Right atrium auricular region (tissue), 2 donors: ENCODE measurements at regions not wholly inside any gene's neighbourhood (a gene's known extent, or its start where the extent isn't known, plus 50 kb on each side); places are given as distances from the start of the nearest gene placed in this dataset.

Source experiments
- DNase-seq: peaks from one replicate; pipeline ENCODE4 v3.0.0-alpha.2; 2019; ENCODE audit warnings: low spot score
- H3K27ac ChIP-seq, 2 donors: fragments of 200-600 bp; sonication (generic); 1 replicate in 1 of 2; 2 replicates in 1 of 2; pipeline ENCODE4 v1.5.1; 2016 to 2019
- H3K27me3 ChIP-seq, 2 donors: fragments of 200-600 bp; sonication (generic); one replicate each; pipeline versions ENCODE4 v1.5.1 to v1.6.0; 2017 to 2019
- H3K36me3 ChIP-seq: fragments of 200-600 bp; sonication (generic); one replicate; pipeline ENCODE4 v1.5.1; 2016
- H3K4me1 ChIP-seq, 2 donors: fragments of 200-600 bp; sonication (generic); one replicate each; pipeline versions ENCODE4 v1.5.1 to v1.6.0; 2017 to 2019
- H3K4me3 ChIP-seq, 2 donors: fragments of 200-600 bp; sonication (generic); 1 replicate in 1 of 2; 2 replicates in 1 of 2; pipeline ENCODE4 v1.5.1; 2017 to 2019; ENCODE audit warnings: mild to moderate bottlenecking in 1 of 2, moderate library complexity in 1 of 2
- H3K9me3 ChIP-seq, 2 donors: fragments of 200-600 bp; sonication (generic); one replicate each; pipeline ENCODE4 v1.5.1; 2019
- TF ChIP-seq, protein P1 (sequence below), 2 donors: fragments of 200-600 bp; sonication (generic); IDR thresholded peaks; one replicate each; pipeline ENCODE4 v1.5.1; 2019; ENCODE audit warnings: antibody characterized with exemption in 2 of 2

DNA sequence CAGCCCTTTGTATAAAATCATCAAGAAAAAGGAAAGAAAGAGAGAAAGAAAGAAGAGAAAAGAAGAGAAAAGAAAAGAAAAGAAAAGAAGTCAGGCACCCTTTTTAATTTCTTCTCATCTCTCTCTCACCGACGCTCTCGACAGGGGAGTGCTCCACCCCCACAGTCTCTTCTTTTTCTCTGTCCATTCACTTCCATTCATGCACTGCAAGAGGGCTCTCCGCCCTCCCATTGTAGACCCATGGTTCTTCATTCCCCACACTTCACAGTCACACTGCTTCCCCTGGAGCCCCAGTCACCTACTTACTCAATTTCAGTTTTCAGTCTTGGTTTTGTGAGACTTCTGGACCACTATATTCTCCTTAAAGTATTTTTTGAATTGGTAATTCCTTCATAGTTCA lies 254.7 kb downstream of the SOX2 start:
- DNase-seq, result no peak
- Histone ChIP-seq H3K9me3 (no peaks in the 10 kb centered on the region), H3K27me3 (no peaks in the 10 kb centered on the region), H3K4me1 (no peaks in the 10 kb centered on the region), H3K27ac (no peak overlapping the region), H3K4me3 (no peak overlapping the region), H3K36me3 (no peaks in the 10 kb centered on the region)
- TF ChIP-seq, protein P1, sequence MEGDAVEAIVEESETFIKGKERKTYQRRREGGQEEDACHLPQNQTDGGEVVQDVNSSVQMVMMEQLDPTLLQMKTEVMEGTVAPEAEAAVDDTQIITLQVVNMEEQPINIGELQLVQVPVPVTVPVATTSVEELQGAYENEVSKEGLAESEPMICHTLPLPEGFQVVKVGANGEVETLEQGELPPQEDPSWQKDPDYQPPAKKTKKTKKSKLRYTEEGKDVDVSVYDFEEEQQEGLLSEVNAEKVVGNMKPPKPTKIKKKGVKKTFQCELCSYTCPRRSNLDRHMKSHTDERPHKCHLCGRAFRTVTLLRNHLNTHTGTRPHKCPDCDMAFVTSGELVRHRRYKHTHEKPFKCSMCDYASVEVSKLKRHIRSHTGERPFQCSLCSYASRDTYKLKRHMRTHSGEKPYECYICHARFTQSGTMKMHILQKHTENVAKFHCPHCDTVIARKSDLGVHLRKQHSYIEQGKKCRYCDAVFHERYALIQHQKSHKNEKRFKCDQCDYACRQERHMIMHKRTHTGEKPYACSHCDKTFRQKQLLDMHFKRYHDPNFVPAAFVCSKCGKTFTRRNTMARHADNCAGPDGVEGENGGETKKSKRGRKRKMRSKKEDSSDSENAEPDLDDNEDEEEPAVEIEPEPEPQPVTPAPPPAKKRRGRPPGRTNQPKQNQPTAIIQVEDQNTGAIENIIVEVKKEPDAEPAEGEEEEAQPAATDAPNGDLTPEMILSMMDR (IDR thresholded peaks at IDR 0.05), result no peak

- H3K27ac ChIP-seq, result no peak overlapping the region
- no peaks in the 10 kb centered on the region for H3K4me1 ChIP-seq
- no peaks in the 10 kb centered on the region for H3K36me3 ChIP-seq
These were observed 258.2 kb downstream of the SOX2 start for GRCh38 chr3:181969925-181970324.

DNA sequence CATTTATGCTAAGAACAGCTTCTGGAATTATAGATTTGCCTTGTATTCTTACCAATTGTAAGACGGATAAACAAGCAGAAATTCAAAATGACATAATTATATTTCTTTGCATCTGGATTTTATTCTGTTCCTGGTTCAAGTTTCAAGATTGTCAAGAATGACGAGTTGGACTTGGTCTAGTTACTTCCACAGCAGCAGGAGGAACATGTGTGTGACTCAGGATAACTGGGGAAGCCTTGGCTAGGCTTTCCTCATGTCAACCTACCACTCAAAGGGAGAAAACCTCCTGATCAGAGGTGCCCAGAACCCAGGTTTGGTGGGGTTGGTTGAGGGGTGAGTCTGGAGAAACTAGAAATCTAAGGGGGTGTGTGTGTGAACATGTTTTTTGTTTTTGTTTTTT lies 259.7 kb downstream of the SOX2 start:
- no peak overlapping the region for H3K27ac ChIP-seq
- no peaks in the 10 kb centered on the region for H3K9me3 ChIP-seq
- TF ChIP-seq, protein P1 (IDR thresholded peaks at IDR 0.05), result no peak
- H3K4me3 ChIP-seq, result no peak overlapping the region
- no peaks in the 10 kb centered on the region for H3K27me3 ChIP-seq
- H3K4me1 ChIP-seq, result no peaks in the 10 kb centered on the region
- no peaks in the 10 kb centered on the region for H3K36me3 ChIP-seq
- no peak for DNase-seq

More at GRCh38 chr3:181969925-181970324, 258.2 kb downstream of the SOX2 start:
- no peak for DNase-seq
- TF ChIP-seq, protein P1 (IDR thresholded peaks at IDR 0.05), result no peak
- no peaks in the 10 kb centered on the region for H3K9me3 ChIP-seq
- no peaks in the 10 kb centered on the region for H3K27me3 ChIP-seq
- no peak overlapping the region for H3K4me3 ChIP-seq

DNA sequence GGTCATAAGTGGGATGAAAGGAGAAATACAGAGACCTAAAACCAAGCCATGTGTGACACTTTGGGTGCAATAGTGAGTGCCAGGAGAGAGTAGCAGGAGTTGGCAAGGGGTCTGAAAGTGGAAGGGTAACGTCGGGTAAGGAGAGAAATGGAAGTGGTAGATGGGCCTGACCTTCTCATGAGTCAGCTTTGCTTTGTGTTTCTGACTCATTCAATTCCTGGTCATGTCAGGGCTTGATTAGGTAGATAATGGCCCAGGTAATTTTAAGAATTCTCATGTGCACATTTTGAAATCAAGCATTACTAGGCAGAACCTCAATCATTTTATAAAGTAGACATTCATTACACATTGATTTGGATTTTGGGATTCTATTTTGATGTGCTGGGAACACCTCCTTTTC lies 262.5 kb downstream of the SOX2 start:
- no peaks in the 10 kb centered on the region for H3K9me3 ChIP-seq
- no peaks in the 10 kb centered on the region for H3K4me1 ChIP-seq
- TF ChIP-seq, protein P1 (IDR thresholded peaks at IDR 0.05), result no peak
- H3K36me3 ChIP-seq, result no peaks in the 10 kb centered on the region
- H3K4me3 ChIP-seq, result no peak overlapping the region
- no peaks in the 10 kb centered on the region for H3K27me3 ChIP-seq
- no peak for DNase-seq
- no peak overlapping the region for H3K27ac ChIP-seq

DNA sequence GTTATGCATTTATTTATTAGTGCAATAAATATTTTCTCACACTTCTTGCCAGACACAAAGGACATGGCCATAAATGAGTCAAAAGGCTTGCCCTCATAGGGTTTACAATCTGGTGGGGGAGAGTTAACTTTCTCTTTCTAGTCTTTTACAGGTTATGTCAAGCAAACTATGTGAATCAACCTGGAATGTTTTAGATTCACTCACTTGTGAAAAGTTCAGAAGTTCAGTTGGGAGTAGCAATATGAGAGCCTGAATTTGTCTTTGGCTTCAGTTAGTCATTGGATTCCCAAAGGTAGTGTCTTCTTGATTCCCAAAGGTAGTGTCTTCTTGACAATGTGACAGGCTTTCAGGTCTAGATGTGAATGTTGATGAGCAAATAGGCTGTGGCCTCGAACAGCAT lies 264.8 kb downstream of the SOX2 start:
- H3K36me3 ChIP-seq, result no peaks in the 10 kb centered on the region
- H3K4me1 ChIP-seq, result no peaks in the 10 kb centered on the region
- DNase-seq, result no peak
- no peaks in the 10 kb centered on the region for H3K9me3 ChIP-seq
- no peak overlapping the region for H3K27ac ChIP-seq
- no peak overlapping the region for H3K4me3 ChIP-seq
- TF ChIP-seq, protein P1 (IDR thresholded peaks at IDR 0.05), result no peak
- no peaks in the 10 kb centered on the region for H3K27me3 ChIP-seq

GRCh38 chr3:181985386-181985785 lies 273.7 kb downstream of the SOX2 start:
- DNase-seq, result no peak
- Histone ChIP-seq H3K27me3 (no peaks in the 10 kb centered on the region), H3K4me3 (no peak overlapping the region), H3K9me3 (no peaks in the 10 kb centered on the region), H3K27ac (no peak overlapping the region), H3K4me1 (no peaks in the 10 kb centered on the region), H3K36me3 (no peaks in the 10 kb centered on the region)
- TF ChIP-seq, protein P1 (IDR thresholded peaks at IDR 0.05), result no peak
